GM10266 (cell line): ENCODE measurements at regions not wholly inside any gene's neighbourhood (a gene's known extent, or its start where the extent isn't known, plus 50 kb on each side); places are given as distances from the start of the nearest gene placed in this dataset.

Experiments used
- DNase-seq: peaks from one replicate; pipeline ENCODE4 v3.0.0; 2012; ENCODE audit errors: extremely low spot score
- CTCF ChIP-seq: IDR thresholded peaks from 2 replicates; pipeline ENCODE4 v1.5.1; 2012; ENCODE audit warnings: mild to moderate bottlenecking, low read depth; ENCODE audit not compliant: control insufficient read depth, insufficient read depth; ENCODE audit errors: missing control alignments

DNA sequence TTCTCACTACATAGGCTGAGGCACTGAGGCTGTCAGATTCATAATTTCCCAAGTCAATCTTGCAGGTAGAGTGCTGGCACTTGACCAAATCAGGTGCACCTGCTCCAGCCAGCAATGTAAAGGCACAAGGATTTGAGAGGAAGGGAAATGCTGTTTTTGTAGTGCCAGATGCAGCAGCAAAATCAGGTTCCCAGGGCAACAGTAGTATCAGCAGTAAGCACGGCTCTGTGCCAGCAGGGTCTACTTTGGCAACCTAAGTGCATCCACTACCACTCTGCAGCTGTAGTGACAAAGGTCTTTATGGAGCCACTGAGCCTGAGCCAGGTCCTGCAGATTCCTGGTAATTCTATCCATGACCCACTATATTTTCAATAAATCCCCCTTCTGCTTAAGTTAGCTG is 329.5 kb downstream of the TPBG start:
- no peak for DNase-seq
- TF ChIP-seq CTCF: no peak

GRCh38 chr6:82701341-82701740 is 337.7 kb downstream of the TPBG start:
- TF ChIP-seq CTCF: no peak
- DNase-seq: no peak

DNA sequence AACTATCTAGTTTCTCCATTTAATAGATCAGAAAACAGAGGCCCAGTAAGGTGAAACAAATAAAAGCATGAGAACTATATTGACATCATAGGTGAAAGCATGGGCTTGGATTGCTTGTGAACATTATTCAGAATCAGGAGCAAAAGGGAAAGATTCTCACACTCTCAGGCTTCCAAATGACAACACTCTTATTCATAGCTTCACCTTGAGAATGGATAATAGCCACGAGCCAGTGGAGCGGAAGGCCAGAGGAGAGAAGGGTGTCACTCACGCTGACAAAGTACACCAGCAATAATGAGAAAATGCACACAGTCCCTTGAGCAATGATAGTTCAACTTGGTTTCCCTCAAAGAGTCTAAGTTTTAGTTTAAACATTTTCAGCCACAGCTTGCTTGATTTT is 339.0 kb downstream of the TPBG start:
- no peak for DNase-seq
- TF ChIP-seq CTCF: no peak

- no peak for TF ChIP-seq CTCF
- no peak for DNase-seq
Measured at GRCh38 chr6:82703230-82703629, 339.6 kb downstream of the TPBG start.

- TF ChIP-seq CTCF: no peak
- DNase-seq: no peak
Measured at GRCh38 chr6:82704045-82704444, 340.4 kb downstream of the TPBG start.

DNA sequence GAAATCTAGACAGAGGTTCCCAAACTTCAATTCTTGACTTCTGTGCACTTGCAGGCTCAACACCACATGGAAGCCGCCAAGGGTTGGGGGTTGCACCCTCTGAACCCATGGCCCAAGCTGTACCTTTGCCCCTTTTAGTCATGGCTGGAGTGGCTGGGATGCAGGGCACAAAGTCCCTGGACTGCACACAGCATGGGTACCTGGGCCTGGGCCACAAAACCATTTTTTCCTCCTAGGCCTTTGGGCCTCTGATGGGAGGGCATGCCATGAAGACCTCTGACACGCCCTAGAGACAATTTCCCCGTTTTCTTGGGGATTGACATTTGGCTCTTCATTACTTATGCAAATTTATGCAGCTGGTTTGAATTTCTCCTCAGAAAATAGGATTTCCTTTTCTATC is 342.0 kb downstream of the TPBG start:
- TF ChIP-seq CTCF: no peak
- DNase-seq: no peak

DNA sequence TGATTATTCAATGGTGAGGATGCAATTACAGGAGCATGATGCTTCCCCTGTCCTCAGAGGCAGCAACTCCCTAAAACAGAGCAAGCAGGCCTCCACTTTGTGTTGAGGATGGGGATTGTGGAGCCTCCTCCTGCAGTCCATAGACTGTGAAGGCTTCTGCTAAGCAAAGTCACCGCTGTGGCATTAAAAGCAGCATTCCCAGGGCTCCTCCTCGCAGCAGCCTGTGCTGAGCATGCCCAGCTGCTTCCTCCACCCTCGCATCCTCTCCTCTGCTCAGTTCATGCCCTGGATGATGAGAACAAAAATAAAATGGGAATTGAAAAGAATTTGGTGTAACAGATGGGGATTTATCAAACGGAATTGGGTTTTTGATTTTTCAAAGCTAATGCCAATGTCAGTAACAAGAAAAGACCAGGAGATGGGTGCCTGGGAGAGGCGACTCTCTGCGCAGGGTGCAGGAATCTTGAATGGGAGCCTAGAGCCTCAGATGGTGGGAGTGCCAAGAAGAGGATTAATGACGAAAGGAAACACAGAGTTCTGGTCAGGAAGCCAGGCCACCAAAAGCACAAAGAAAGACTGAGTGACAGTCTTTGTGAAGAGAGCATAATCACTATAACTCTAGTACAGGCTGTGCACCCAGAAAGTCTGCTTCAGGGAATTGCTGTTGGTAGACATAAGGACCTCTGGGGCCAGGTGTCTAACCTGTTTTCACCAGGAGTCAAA is 347.6 kb downstream of the TPBG start:
- TF ChIP-seq CTCF: no peak
- no peak for DNase-seq
